NT2/D1 (cell line): ENCODE measurements at regions not wholly inside any gene's neighbourhood (a gene's known extent, or its start where the extent isn't known, plus 50 kb on each side); places are given as distances from the start of the nearest gene placed in this dataset.

Experiments
- SUZ12 ChIP-seq: IDR thresholded peaks from 2 replicates; pipeline ENCODE4 v1.6.1; 2011; ENCODE audit not compliant: insufficient read length, insufficient read depth; ENCODE audit errors: extremely low read depth
- ZNF274 ChIP-seq: IDR thresholded peaks from 2 replicates; pipeline ENCODE4 v1.6.1; 2011; ENCODE audit warnings: mild to moderate bottlenecking, low read depth, low read length

DNA sequence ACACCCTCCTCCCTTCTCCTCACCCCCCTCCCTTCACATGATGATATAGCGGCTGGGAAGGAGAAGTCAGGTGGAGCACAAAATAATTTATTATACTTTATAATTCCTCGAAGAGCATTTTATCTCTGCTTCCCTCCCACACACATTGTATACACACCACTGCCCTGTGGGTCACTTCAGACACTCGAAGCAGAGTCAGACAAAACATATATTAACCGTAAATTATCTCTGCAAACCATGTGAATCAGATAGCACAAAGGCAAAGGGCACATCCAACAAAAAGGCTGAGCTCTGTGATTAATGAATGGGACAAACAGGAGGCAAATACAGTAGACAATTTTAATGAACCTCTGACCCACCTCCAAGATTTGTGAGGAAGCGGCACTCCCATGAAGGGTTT is 450.7 kb downstream of the GALC start:
- no peak for TF ChIP-seq ZNF274
- TF ChIP-seq SUZ12, result no peak
